GM12878 (cell line): ENCODE measurements at regions not wholly inside any gene's neighbourhood (a gene's known extent, or its start where the extent isn't known, plus 50 kb on each side); places are given as distances from the start of the nearest gene placed in this dataset.

Experiments used
- ATAC-seq: fragments of 200-7000 bp; cut with Tn5 transposase; 3 replicates; pipeline ENCODE4 v1.9.1; 2020; ENCODE audit warnings: mild to moderate bottlenecking, moderate library complexity
- BruUV-seq: library from RNA; stranded (reverse); fragments of 400-500 nt; replicated peaks from 2 replicates; lab custom pipeline; 2021; lab: Mats Ljungman, UMichigan
- CTCF ChIA-PET: fragments of 300-600 bp; sonication (Branson Sonifier 250); formaldehyde crosslinking; extraction: SDS; loops from one replicate; lab custom pipeline; 2021; ENCODE audit warnings: inconsistent platforms; lab: Yijun Ruan, JAX
- POLR2A ChIA-PET: fragments of 350-600 bp; formaldehyde crosslinking; extraction: SDS; loops from one replicate; lab custom pipeline; 2021; ENCODE audit warnings: inconsistent platforms; lab: Charles Lee
- RAD21 ChIA-PET: fragments of 300-600 bp; sonication (Branson Sonifier 250); formaldehyde crosslinking; loops from one replicate; lab custom pipeline; 2023; ENCODE audit warnings: antibody characterized with exemption; ENCODE audit not compliant: unreplicated experiment; lab: Charles Lee
- SMC1A ChIA-PET: fragments of 300-600 bp; sonication (Branson Sonifier 250); formaldehyde crosslinking; loops from one replicate; lab custom pipeline; 2023; ENCODE audit not compliant: unreplicated experiment, uncharacterized antibody; lab: Charles Lee
- DNase-seq: peaks from one replicate; pipeline ENCODE4 v3.0.0-alpha.2; 2011; ENCODE audit warnings: low read depth, low spot score
- FAIRE-seq: peaks from 3 replicates; lab custom pipeline; 2011; peaks lifted over from hg19 to GRCh38; lab: Jason Lieb, UNC
- H2AFZ ChIP-seq: 2 replicates; pipeline ENCODE4 v1.6.0; 2011; ENCODE audit warnings: low read depth, low read length, control low read depth; ENCODE audit not compliant: control insufficient read depth
- H3K27ac ChIP-seq: 2 replicates; pipeline ENCODE4 v1.5.1; 2011; ENCODE audit warnings: control low read depth; ENCODE audit not compliant: control insufficient read depth, insufficient read depth
- H3K27me3 ChIP-seq, 2 experiments: replicated peaks in 1 of 2; 2 replicates each; pipeline versions ENCODE4 v1.6.0 to v1.6.1; 2011; ENCODE audit warnings: low read length in 1 of 2; ENCODE audit not compliant: control insufficient read depth in 2 of 2, insufficient read depth in 2 of 2
- H3K36me3 ChIP-seq, 2 experiments: 2 replicates each; pipeline ENCODE4 v1.5.1; 2011; ENCODE audit warnings: low read length in 1 of 2; ENCODE audit not compliant: control insufficient read depth in 2 of 2, insufficient read depth in 2 of 2
- H3K4me1 ChIP-seq: 2 replicates; pipeline ENCODE4 v1.6.1; 2011; ENCODE audit warnings: mild to moderate bottlenecking, low read length, moderate library complexity, mixed read lengths; ENCODE audit not compliant: control insufficient read depth, insufficient read depth
- H3K4me2 ChIP-seq: 2 replicates; pipeline ENCODE4 v1.6.0; 2011; ENCODE audit warnings: control low read depth; ENCODE audit not compliant: control insufficient read depth, insufficient read depth
- H3K4me3 ChIP-seq: fragments of 200-600 bp; sonication (generic); 2 replicates; pipeline ENCODE4 v1.5.1; 2016
- H3K79me2 ChIP-seq: 2 replicates; pipeline ENCODE4 v1.6.0; 2011; ENCODE audit warnings: low read length; ENCODE audit not compliant: control insufficient read depth, insufficient read depth
- H3K9ac ChIP-seq: 2 replicates; pipeline ENCODE4 v1.8.0; 2011; ENCODE audit warnings: low read length, control low read depth, mixed read lengths; ENCODE audit not compliant: control insufficient read depth, insufficient read depth
- H3K9me3 ChIP-seq: replicated peaks from 3 replicates; pipeline ENCODE4 v1.5.1; 2011; ENCODE audit warnings: mild to moderate bottlenecking, low read length; ENCODE audit not compliant: control insufficient read depth, insufficient read depth
- H4K20me1 ChIP-seq: 2 replicates; pipeline ENCODE4 v1.6.0; 2011; ENCODE audit not compliant: control insufficient read depth, insufficient read depth
- CBFB ChIP-seq: IDR thresholded peaks from 2 replicates; pipeline ENCODE4 v1.6.1; 2016; ENCODE audit warnings: antibody characterized with exemption, low read depth
- CHD1 ChIP-seq: IDR thresholded peaks from 2 replicates; pipeline ENCODE4 v1.6.1; 2012; ENCODE audit warnings: low read depth, low read length, improper control_type of control experiment
- CUX1 ChIP-seq: IDR thresholded peaks from 2 replicates; pipeline ENCODE4 v1.6.1; 2012; ENCODE audit warnings: improper control_type of control experiment, low read depth, low read length; ENCODE audit not compliant: insufficient replicate concordance
- E2F4 ChIP-seq: IDR thresholded peaks from 2 replicates; pipeline ENCODE4 v1.6.1; 2012; ENCODE audit warnings: low read depth, low read length, improper control_type of control experiment
- EZH2 ChIP-seq: IDR thresholded peaks from 2 replicates; pipeline ENCODE4 v1.6.1; 2012; ENCODE audit warnings: low read depth, mild to moderate bottlenecking, control low read depth, inconsistent platforms, low read length, borderline replicate concordance; ENCODE audit not compliant: control insufficient read depth
- HDAC2 ChIP-seq: fragments of 200-600 bp; sonication (generic); IDR thresholded peaks from 2 replicates; pipeline ENCODE4 v1.6.1; 2017
- IKZF2 ChIP-seq, 2 experiments: fragments of 450-650 bp; IDR thresholded peaks; 2 replicates each; pipeline ENCODE4 v1.6.1; 2017; ENCODE audit warnings: mild to moderate bottlenecking in 2 of 2, moderate library complexity in 2 of 2
- IRF4 ChIP-seq: IDR thresholded peaks from 2 replicates; pipeline ENCODE4 v1.6.1; 2011; ENCODE audit warnings: low read depth, low read length
- JUND ChIP-seq: IDR thresholded peaks from 2 replicates; pipeline ENCODE4 v1.6.1; 2012; ENCODE audit warnings: low read depth, mild to moderate bottlenecking, low read length, improper control_type of control experiment, moderate library complexity
- MTA2 ChIP-seq: fragments of 450-650 bp; IDR thresholded peaks from 2 replicates; pipeline ENCODE4 v1.6.1; 2016; ENCODE audit warnings: low read depth, mild to moderate bottlenecking, moderate library complexity
- PAX5 ChIP-seq: IDR thresholded peaks from 2 replicates; pipeline ENCODE4 v1.6.1; 2011; ENCODE audit warnings: low read depth, low read length, borderline replicate concordance
- POLR2A ChIP-seq: IDR thresholded peaks from 2 replicates; pipeline ENCODE4 v1.6.1; 2011; ENCODE audit warnings: low read depth, mild to moderate bottlenecking, low read length
- SUPT20H ChIP-seq: IDR thresholded peaks from 2 replicates; pipeline ENCODE4 v1.6.1; 2011; ENCODE audit warnings: low read depth, mild to moderate bottlenecking, low read length, moderate library complexity, borderline replicate concordance; ENCODE audit not compliant: control insufficient read depth
- TCF3 ChIP-seq: IDR thresholded peaks from 2 replicates; pipeline ENCODE4 v1.6.1; 2012; ENCODE audit warnings: low read depth, mild to moderate bottlenecking, low read length, borderline replicate concordance; ENCODE audit not compliant: insufficient read depth
- ZBTB40 ChIP-seq: fragments of 450-650 bp; IDR thresholded peaks from 2 replicates; pipeline ENCODE4 v1.6.1; 2016; ENCODE audit warnings: mild to moderate bottlenecking, moderate library complexity, borderline replicate concordance
- ZNF207 ChIP-seq: fragments of 450-650 bp; IDR thresholded peaks from 2 replicates; pipeline ENCODE4 v1.6.1; 2014; ENCODE audit warnings: antibody characterized with exemption, mild to moderate bottlenecking, borderline replicate concordance
- WGBS: methylation state at CpG from one replicate; pipeline ENCODE4 v1.1.6; 2016; ENCODE audit warnings: low lambda C conversion rate; ENCODE audit not compliant: insufficient replicate concordance, insufficient coverage; ENCODE audit errors: missing lambda C conversion rate; 5-methylcytosine and 5-hydroxymethylcytosine counted together
- in situ Hi-C: fragments of 300-500 bp; cut with MboI; formaldehyde crosslinking; loops from 9 replicates; pipeline ENCODE4 v1.14.3; 2018; ENCODE audit warnings: mixed read lengths
- intact Hi-C: fragments of 100-400 bp; cut with micrococcal nuclease; formaldehyde crosslinking; loops from one replicate; pipeline ENCODE4 v1.14.2; 2022; ENCODE audit not compliant: unreplicated experiment

GRCh38 chr22:46047226-46047625 is 70.3 kb upstream of the WNT7B start:
- no peak for DNase-seq
- Histone ChIP-seq H3K36me3 (no peaks in the 10 kb centered on the region), H3K4me2 (no peak overlapping the region), H4K20me1 (no peaks in the 10 kb centered on the region; the same call in 1 of the 2 replicates), H3K9me3 (no peaks in the 10 kb centered on the region), H3K4me3 (no peak overlapping the region), H2AFZ (no peak overlapping the region), H3K4me1 (no peaks in the 10 kb centered on the region), H3K27ac (no peak overlapping the region), H3K79me2 (no peaks in the 10 kb centered on the region), H3K9ac (no peak overlapping the region), H3K27me3 (peaks cover 0 to 5% of the 10 kb centered on the region in 2 experiments; a peak in 3 of 4 replicates)
- no peak for FAIRE-seq
- intact Hi-C loops: no loop called here
- SMC1A ChIA-PET: no interaction called here
- CTCF ChIA-PET: interaction anchor here (1.6 kb wide), 1 partner anchor 41 kb away, joined by 6 read pairs; no protein-coding TSS in a partner anchor
- in situ Hi-C loops: no loop called here
- RAD21 ChIA-PET: no interaction called here
- POLR2A ChIA-PET: no interaction called here
- TF ChIP-seq CUX1 (no peak), SUPT20H (no peak), ZNF207 (no peak), EZH2 (no peak), IKZF2 (IDR thresholded peaks at IDR 0.05) (no peak), PAX5 (no peak), MTA2 (no peak), CBFB (no peak), JUND (no peak), HDAC2 (no peak), CHD1 (no peak), E2F4 (no peak), TCF3 (no peak), IRF4 (no peak), POLR2A (no peak), ZBTB40 (no peak)
- no TSS peak for BruUV-seq
- WGBS: 76% methylated on average over 13 of the region's 13 CpGs
- no peak for ATAC-seq
